GM23338 (cell line): ENCODE measurements at regions not wholly inside any gene's neighbourhood (a gene's known extent, or its start where the extent isn't known, plus 50 kb on each side); places are given as distances from the start of the nearest gene placed in this dataset.

Experiments used
- ATAC-seq: fragments of 200-7000 bp; cut with Tn5 transposase; 3 replicates; pipeline ENCODE4 v1.9.1; 2020
- DNase-seq: peaks from one replicate; pipeline ENCODE4 v3.0.0-alpha.2; 2015; ENCODE audit warnings: low spot score
- H2AFZ ChIP-seq: fragments of 200-600 bp; sonication (generic); 2 replicates; pipeline ENCODE4 v1.8.0; 2016; ENCODE audit warnings: antibody characterized with exemption, mild to moderate bottlenecking, moderate library complexity
- H3F3A ChIP-seq: fragments of 200-600 bp; sonication (generic); replicated peaks from 2 replicates; pipeline ENCODE4 v1.8.0; 2017; ENCODE audit warnings: antibody characterized with exemption, mixed run types, low read depth
- H3K27ac ChIP-seq: fragments of 200-600 bp; sonication (generic); 2 replicates; pipeline ENCODE4 v1.6.1; 2016; ENCODE audit warnings: low read depth
- H3K27me3 ChIP-seq: fragments of 200-600 bp; sonication (generic); 2 replicates; pipeline ENCODE4 v1.8.0; 2016; ENCODE audit warnings: mild to moderate bottlenecking, mixed run types, moderate library complexity; ENCODE audit not compliant: insufficient read depth
- H3K36me3 ChIP-seq: fragments of 200-600 bp; sonication (generic); 2 replicates; pipeline ENCODE4 v1.8.0; 2016; ENCODE audit warnings: mild to moderate bottlenecking; ENCODE audit not compliant: insufficient read depth
- H3K4me1 ChIP-seq: fragments of 200-600 bp; sonication (generic); 2 replicates; pipeline ENCODE4 v1.8.0; 2016; ENCODE audit warnings: mild to moderate bottlenecking, moderate library complexity; ENCODE audit not compliant: insufficient read depth
- H3K4me2 ChIP-seq: fragments of 200-600 bp; sonication (generic); 2 replicates; pipeline ENCODE4 v1.7.1; 2017; ENCODE audit warnings: mixed run types
- H3K4me3 ChIP-seq: fragments of 200-600 bp; sonication (generic); 2 replicates; pipeline ENCODE4 v1.6.1; 2016; ENCODE audit warnings: mixed run types
- H3K79me2 ChIP-seq: fragments of 200-600 bp; sonication (generic); replicated peaks from 2 replicates; pipeline ENCODE4 v1.8.0; 2017; ENCODE audit warnings: mild to moderate bottlenecking; ENCODE audit not compliant: insufficient read depth
- H3K9me2 ChIP-seq: fragments of 200-600 bp; sonication (generic); 2 replicates; pipeline ENCODE4 v1.8.0; 2017; ENCODE audit not compliant: insufficient read depth
- H4K20me1 ChIP-seq: fragments of 200-600 bp; sonication (generic); replicated peaks from 2 replicates; pipeline ENCODE4 v1.8.0; 2017; ENCODE audit warnings: mild to moderate bottlenecking; ENCODE audit not compliant: insufficient read depth
- H3K27ac Mint-ChIP-seq: 2 replicates; pipeline ENCODE4 v1.8.0; 2020; ENCODE audit warnings: inconsistent platforms, mild to moderate bottlenecking, moderate library complexity, mixed read lengths
- H3K27me3 Mint-ChIP-seq: 3 replicates; pipeline ENCODE4 v1.8.0; 2022; ENCODE audit warnings: low read depth, mild to moderate bottlenecking, moderate library complexity, mixed read lengths, inconsistent platforms; ENCODE audit not compliant: insufficient read depth, poor library complexity
- H3K36me3 Mint-ChIP-seq: 3 replicates; pipeline ENCODE4 v1.8.0; 2021; ENCODE audit warnings: low read depth, mild to moderate bottlenecking, inconsistent platforms, moderate library complexity, mixed read lengths
- H3K4me1 Mint-ChIP-seq: 3 replicates; pipeline ENCODE4 v1.8.0; 2020; ENCODE audit warnings: mild to moderate bottlenecking, inconsistent platforms, mixed read lengths
- H3K4me3 Mint-ChIP-seq: 3 replicates; pipeline ENCODE4 v1.8.0; 2021; ENCODE audit warnings: moderate library complexity, mild to moderate bottlenecking, inconsistent platforms, mixed read lengths
- H3K9me3 Mint-ChIP-seq: 3 replicates; pipeline ENCODE4 v1.8.0; 2020; ENCODE audit warnings: moderate library complexity, mild to moderate bottlenecking, inconsistent platforms, mixed read lengths
- CREB1 ChIP-seq: fragments of 250-450 bp; sonication (Bioruptor Pico); IDR thresholded peaks from 2 replicates; pipeline ENCODE4 v1.5.0; 2020; ENCODE audit warnings: low read depth, mild to moderate bottlenecking, moderate library complexity
- EZH2 ChIP-seq: fragments of 200-600 bp; sonication (generic); IDR thresholded peaks from one replicate; pipeline ENCODE4 v1.8.0; 2017; ENCODE audit warnings: antibody characterized with exemption, mild to moderate bottlenecking, low read depth; ENCODE audit not compliant: unreplicated experiment
- EZH2phosphoT487 ChIP-seq: fragments of 200-600 bp; sonication (generic); IDR thresholded peaks from one replicate; pipeline ENCODE4 v1.8.1; 2018; ENCODE audit warnings: antibody characterized with exemption; ENCODE audit not compliant: unreplicated experiment
- JUNB ChIP-seq: IDR thresholded peaks from one replicate; pipeline ENCODE4 v1.6.1; 2016; ENCODE audit warnings: antibody characterized with exemption; ENCODE audit not compliant: unreplicated experiment
- NANOG ChIP-seq: IDR thresholded peaks from 2 replicates; pipeline ENCODE4 v1.6.1; 2016; ENCODE audit warnings: antibody characterized with exemption, borderline replicate concordance
- POLR2AphosphoS5 ChIP-seq: IDR thresholded peaks from 2 replicates; pipeline ENCODE4 v1.6.1; 2016; ENCODE audit warnings: antibody characterized with exemption, low read depth
- STAT1 ChIP-seq: IDR thresholded peaks from one replicate; pipeline ENCODE4 v1.6.1; 2016; ENCODE audit warnings: antibody characterized with exemption; ENCODE audit not compliant: unreplicated experiment
- ZNF114 ChIP-seq: fragments of 250-450 bp; sonication (Bioruptor Pico); IDR thresholded peaks from 2 replicates; pipeline ENCODE4 v1.5.0; 2020; ENCODE audit warnings: mild to moderate bottlenecking, moderate library complexity
- ZNF331 ChIP-seq: fragments of 250-450 bp; sonication (Bioruptor Pico); IDR thresholded peaks from 2 replicates; pipeline ENCODE4 v1.5.0; 2020; ENCODE audit warnings: low read depth, mild to moderate bottlenecking, moderate library complexity
- ZNF462 ChIP-seq: fragments of 250-450 bp; sonication (Bioruptor Pico); IDR thresholded peaks from 2 replicates; pipeline ENCODE4 v1.5.0; 2020; ENCODE audit warnings: mild to moderate bottlenecking, moderate library complexity
- TF ChIP-seq, protein P1 (sequence below), 2 experiments: fragments of 200-600 bp in 1 of 2; sonication (generic) in 1 of 2; conservative IDR thresholded peaks; 2 replicates each; pipeline versions ENCODE4 v1.5.1 to v1.6.1; 2016 to 2017; ENCODE audit warnings: antibody characterized with exemption in 2 of 2, low read depth in 2 of 2, mild to moderate bottlenecking in 2 of 2, moderate library complexity in 1 of 2
- TF ChIP-seq, protein P2 (sequence below): IDR thresholded peaks from 2 replicates; pipeline ENCODE4 v1.6.1; 2016; ENCODE audit warnings: antibody characterized with exemption
- TF ChIP-seq, protein P3 (sequence below): IDR thresholded peaks from one replicate; pipeline ENCODE4 v1.6.1; 2018; ENCODE audit warnings: antibody characterized with exemption; ENCODE audit not compliant: unreplicated experiment

DNA sequence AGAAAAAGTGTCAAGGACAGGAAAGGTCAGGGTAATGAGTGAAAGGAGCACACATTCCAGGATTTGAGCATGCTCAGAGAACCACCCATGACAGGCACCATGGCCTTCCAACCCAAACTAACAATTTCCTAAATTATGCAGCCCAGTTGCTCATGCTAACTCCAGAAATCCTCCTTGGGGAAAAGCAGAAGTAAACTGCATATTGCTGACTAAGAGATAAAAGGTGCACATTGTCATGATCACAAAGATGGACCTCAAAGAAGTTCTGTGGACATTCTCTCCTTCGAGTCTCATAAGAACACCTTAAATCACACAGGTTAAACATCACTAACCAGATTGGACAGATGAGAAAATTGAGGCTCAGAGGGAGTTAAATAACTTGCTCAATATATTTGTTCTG is 97.6 kb upstream of the SLC25A36 start:
- H3K4me3 Mint-ChIP-seq: no peak overlapping the region
- H3K4me1 ChIP-seq: no peaks in the 10 kb centered on the region
- H3K79me2 ChIP-seq: no peaks in the 10 kb centered on the region
- H3K4me1 Mint-ChIP-seq: peaks cover 10% of the 10 kb centered on the region
- H2AFZ ChIP-seq: no peak overlapping the region
- H3K9me3 Mint-ChIP-seq: no peaks in the 10 kb centered on the region
- ATAC-seq (no peak), DNase-seq (no peak)
- TF ChIP-seq NANOG (no peak), JUNB (no peak), ZNF331 (CRISPR knock-in tag) (no peak), CREB1 (CRISPR knock-in tag) (no peak), ZNF462 (CRISPR knock-in tag) (no peak), EZH2 (no peak), STAT1 (no peak), POLR2AphosphoS5 (no peak), EZH2phosphoT487 (no peak), ZNF114 (CRISPR knock-in tag) (no peak)
- TF ChIP-seq, protein P1, sequence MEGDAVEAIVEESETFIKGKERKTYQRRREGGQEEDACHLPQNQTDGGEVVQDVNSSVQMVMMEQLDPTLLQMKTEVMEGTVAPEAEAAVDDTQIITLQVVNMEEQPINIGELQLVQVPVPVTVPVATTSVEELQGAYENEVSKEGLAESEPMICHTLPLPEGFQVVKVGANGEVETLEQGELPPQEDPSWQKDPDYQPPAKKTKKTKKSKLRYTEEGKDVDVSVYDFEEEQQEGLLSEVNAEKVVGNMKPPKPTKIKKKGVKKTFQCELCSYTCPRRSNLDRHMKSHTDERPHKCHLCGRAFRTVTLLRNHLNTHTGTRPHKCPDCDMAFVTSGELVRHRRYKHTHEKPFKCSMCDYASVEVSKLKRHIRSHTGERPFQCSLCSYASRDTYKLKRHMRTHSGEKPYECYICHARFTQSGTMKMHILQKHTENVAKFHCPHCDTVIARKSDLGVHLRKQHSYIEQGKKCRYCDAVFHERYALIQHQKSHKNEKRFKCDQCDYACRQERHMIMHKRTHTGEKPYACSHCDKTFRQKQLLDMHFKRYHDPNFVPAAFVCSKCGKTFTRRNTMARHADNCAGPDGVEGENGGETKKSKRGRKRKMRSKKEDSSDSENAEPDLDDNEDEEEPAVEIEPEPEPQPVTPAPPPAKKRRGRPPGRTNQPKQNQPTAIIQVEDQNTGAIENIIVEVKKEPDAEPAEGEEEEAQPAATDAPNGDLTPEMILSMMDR (conservative IDR thresholded peaks at IDR 0.05; ENCODE audit: low read depth in 2 of 2): no peak
- TF ChIP-seq, protein P2, sequence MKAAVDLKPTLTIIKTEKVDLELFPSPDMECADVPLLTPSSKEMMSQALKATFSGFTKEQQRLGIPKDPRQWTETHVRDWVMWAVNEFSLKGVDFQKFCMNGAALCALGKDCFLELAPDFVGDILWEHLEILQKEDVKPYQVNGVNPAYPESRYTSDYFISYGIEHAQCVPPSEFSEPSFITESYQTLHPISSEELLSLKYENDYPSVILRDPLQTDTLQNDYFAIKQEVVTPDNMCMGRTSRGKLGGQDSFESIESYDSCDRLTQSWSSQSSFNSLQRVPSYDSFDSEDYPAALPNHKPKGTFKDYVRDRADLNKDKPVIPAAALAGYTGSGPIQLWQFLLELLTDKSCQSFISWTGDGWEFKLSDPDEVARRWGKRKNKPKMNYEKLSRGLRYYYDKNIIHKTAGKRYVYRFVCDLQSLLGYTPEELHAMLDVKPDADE: no peak
- TF ChIP-seq, protein P3, sequence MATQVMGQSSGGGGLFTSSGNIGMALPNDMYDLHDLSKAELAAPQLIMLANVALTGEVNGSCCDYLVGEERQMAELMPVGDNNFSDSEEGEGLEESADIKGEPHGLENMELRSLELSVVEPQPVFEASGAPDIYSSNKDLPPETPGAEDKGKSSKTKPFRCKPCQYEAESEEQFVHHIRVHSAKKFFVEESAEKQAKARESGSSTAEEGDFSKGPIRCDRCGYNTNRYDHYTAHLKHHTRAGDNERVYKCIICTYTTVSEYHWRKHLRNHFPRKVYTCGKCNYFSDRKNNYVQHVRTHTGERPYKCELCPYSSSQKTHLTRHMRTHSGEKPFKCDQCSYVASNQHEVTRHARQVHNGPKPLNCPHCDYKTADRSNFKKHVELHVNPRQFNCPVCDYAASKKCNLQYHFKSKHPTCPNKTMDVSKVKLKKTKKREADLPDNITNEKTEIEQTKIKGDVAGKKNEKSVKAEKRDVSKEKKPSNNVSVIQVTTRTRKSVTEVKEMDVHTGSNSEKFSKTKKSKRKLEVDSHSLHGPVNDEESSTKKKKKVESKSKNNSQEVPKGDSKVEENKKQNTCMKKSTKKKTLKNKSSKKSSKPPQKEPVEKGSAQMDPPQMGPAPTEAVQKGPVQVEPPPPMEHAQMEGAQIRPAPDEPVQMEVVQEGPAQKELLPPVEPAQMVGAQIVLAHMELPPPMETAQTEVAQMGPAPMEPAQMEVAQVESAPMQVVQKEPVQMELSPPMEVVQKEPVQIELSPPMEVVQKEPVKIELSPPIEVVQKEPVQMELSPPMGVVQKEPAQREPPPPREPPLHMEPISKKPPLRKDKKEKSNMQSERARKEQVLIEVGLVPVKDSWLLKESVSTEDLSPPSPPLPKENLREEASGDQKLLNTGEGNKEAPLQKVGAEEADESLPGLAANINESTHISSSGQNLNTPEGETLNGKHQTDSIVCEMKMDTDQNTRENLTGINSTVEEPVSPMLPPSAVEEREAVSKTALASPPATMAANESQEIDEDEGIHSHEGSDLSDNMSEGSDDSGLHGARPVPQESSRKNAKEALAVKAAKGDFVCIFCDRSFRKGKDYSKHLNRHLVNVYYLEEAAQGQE: no peak
- no peak overlapping the region for H3K4me3 ChIP-seq
- H4K20me1 ChIP-seq: no peaks in the 10 kb centered on the region
- no peaks in the 10 kb centered on the region for H3K27me3 ChIP-seq
- H3K9me2 ChIP-seq: peaks cover 11% of the 10 kb centered on the region; the same call in 1 of the 2 replicates
- no peak overlapping the region for H3K4me2 ChIP-seq
- no peak overlapping the region for H3K27ac Mint-ChIP-seq
- H3K36me3 Mint-ChIP-seq: no peaks in the 10 kb centered on the region
- H3F3A ChIP-seq: no peaks in the 10 kb centered on the region
- H3K36me3 ChIP-seq: no peaks in the 10 kb centered on the region
- H3K27ac ChIP-seq: no peak overlapping the region
- H3K27me3 Mint-ChIP-seq: peaks cover 6% of the 10 kb centered on the region
